IPS DF 6.9 (cell line): ENCODE measurements at regions not wholly inside any gene's neighbourhood (a gene's known extent, or its start where the extent isn't known, plus 50 kb on each side); places are given as distances from the start of the nearest gene placed in this dataset.

Source experiments
- DNase-seq: peaks from one replicate; pipeline ENCODE4 v3.0.0-alpha.2; 2013; ENCODE audit warnings: low read depth, low spot score
- H3K27ac ChIP-seq: one replicate; pipeline ENCODE4 v1.5.1; 2013; ENCODE audit warnings: low read length, control low read depth
- H3K27me3 ChIP-seq: 2 replicates; pipeline ENCODE4 v1.6.1; 2013; ENCODE audit warnings: mild to moderate bottlenecking, low read length; ENCODE audit not compliant: control insufficient read depth, insufficient read depth
- H3K36me3 ChIP-seq: 2 replicates; pipeline ENCODE4 v1.6.1; 2013; ENCODE audit warnings: low read length; ENCODE audit not compliant: control insufficient read depth, insufficient read depth
- H3K4me1 ChIP-seq: 2 replicates; pipeline ENCODE4 v1.6.1; 2013; ENCODE audit warnings: low read length; ENCODE audit not compliant: control insufficient read depth, insufficient read depth
- H3K4me3 ChIP-seq: 2 replicates; pipeline ENCODE4 v1.5.1; 2013; ENCODE audit warnings: mild to moderate bottlenecking, low read length
- H3K9me3 ChIP-seq: 2 replicates; pipeline ENCODE4 v1.6.1; 2013; ENCODE audit warnings: low read length, inconsistent platforms; ENCODE audit not compliant: control insufficient read depth, insufficient read depth
- WGBS: extraction: QIAGEN DNeasy Blood & Tissue Kit; methylation state at CpG from one replicate; pipeline ENCODE4 v1.1.7; 2013; ENCODE audit warnings: mixed read lengths, missing lambda C conversion rate; ENCODE audit not compliant: insufficient read length, insufficient coverage; 5-methylcytosine and 5-hydroxymethylcytosine counted together

- Histone ChIP-seq H3K9me3 (no peaks in the 10 kb centered on the region), H3K36me3 (no peaks in the 10 kb centered on the region), H3K4me1 (no peaks in the 10 kb centered on the region), H3K27ac (no peak overlapping the region), H3K27me3 (no peaks in the 10 kb centered on the region), H3K4me3 (no peak overlapping the region)
- DNase-seq = no peak
These were observed 467.4 kb downstream of the EPHA5 start for GRCh38 chr4:65202853-65203236.

- H3K27me3 ChIP-seq = no peaks in the 10 kb centered on the region
- no peaks in the 10 kb centered on the region for H3K4me1 ChIP-seq
- WGBS = no CpG with 5 or more reads among the region's 2 CpGs
- H3K4me3 ChIP-seq = no peak overlapping the region
- no peak for DNase-seq
- H3K9me3 ChIP-seq = no peaks in the 10 kb centered on the region
- H3K27ac ChIP-seq = no peak overlapping the region
- H3K36me3 ChIP-seq = no peaks in the 10 kb centered on the region
These were observed 468.0 kb downstream of the EPHA5 start for GRCh38 chr4:65202165-65202852.

- H3K36me3 ChIP-seq = no peaks in the 10 kb centered on the region
- H3K4me3 ChIP-seq = no peak overlapping the region
- H3K9me3 ChIP-seq = no peaks in the 10 kb centered on the region
- no peaks in the 10 kb centered on the region for H3K27me3 ChIP-seq
- DNase-seq = no peak
- WGBS = no CpG with 5 or more reads among the region's 5 CpGs
- H3K4me1 ChIP-seq = no peaks in the 10 kb centered on the region
- no peak overlapping the region for H3K27ac ChIP-seq
These were observed 474.6 kb downstream of the EPHA5 start for GRCh38 chr4:65195666-65196065.

GRCh38 chr4:65195002-65195401, 475.3 kb downstream of the EPHA5 start:
- no peak overlapping the region for H3K4me3 ChIP-seq
- WGBS = no CpG with 5 or more reads among the region's 2 CpGs
- no peak for DNase-seq
- H3K27me3 ChIP-seq = no peaks in the 10 kb centered on the region
- H3K4me1 ChIP-seq = no peaks in the 10 kb centered on the region
- no peak overlapping the region for H3K27ac ChIP-seq
- H3K36me3 ChIP-seq = no peaks in the 10 kb centered on the region
- H3K9me3 ChIP-seq = no peaks in the 10 kb centered on the region

- WGBS = no CpG with 5 or more reads among the region's 7 CpGs
- H3K27ac ChIP-seq = no peak overlapping the region
- no peak for DNase-seq
- no peaks in the 10 kb centered on the region for H3K9me3 ChIP-seq
- no peak overlapping the region for H3K4me3 ChIP-seq
- H3K4me1 ChIP-seq = no peaks in the 10 kb centered on the region
- H3K36me3 ChIP-seq = no peaks in the 10 kb centered on the region
- no peaks in the 10 kb centered on the region for H3K27me3 ChIP-seq
These were observed 476.3 kb downstream of the EPHA5 start for GRCh38 chr4:65193985-65194384.

GRCh38 chr4:65190780-65191179, 479.5 kb downstream of the EPHA5 start:
- Histone ChIP-seq H3K27ac (no peak overlapping the region), H3K27me3 (no peaks in the 10 kb centered on the region), H3K36me3 (no peaks in the 10 kb centered on the region), H3K9me3 (no peaks in the 10 kb centered on the region), H3K4me3 (no peak overlapping the region), H3K4me1 (no peaks in the 10 kb centered on the region)
- WGBS = no CpG with 5 or more reads among the region's 2 CpGs
- DNase-seq = no peak

GRCh38 chr4:65175585-65175984, 494.7 kb downstream of the EPHA5 start:
- Histone ChIP-seq H3K4me1 (no peaks in the 10 kb centered on the region), H3K4me3 (no peak overlapping the region), H3K27ac (no peak overlapping the region), H3K27me3 (no peaks in the 10 kb centered on the region), H3K9me3 (no peaks in the 10 kb centered on the region), H3K36me3 (no peaks in the 10 kb centered on the region)
- WGBS = 100% methylated on average over 2 of the region's 5 CpGs
- no peak for DNase-seq

GRCh38 chr4:65170768-65171514, 499.3 kb downstream of the EPHA5 start:
- WGBS = no CpG with 5 or more reads among the region's 6 CpGs
- H3K27ac ChIP-seq = no peak overlapping the region
- no peaks in the 10 kb centered on the region for H3K4me1 ChIP-seq
- no peaks in the 10 kb centered on the region for H3K36me3 ChIP-seq
- no peaks in the 10 kb centered on the region for H3K27me3 ChIP-seq
- no peak for DNase-seq
- no peak overlapping the region for H3K4me3 ChIP-seq
- no peaks in the 10 kb centered on the region for H3K9me3 ChIP-seq

GRCh38 chr4:65167719-65168118, 502.6 kb downstream of the EPHA5 start:
- no peak for DNase-seq
- no peak overlapping the region for H3K27ac ChIP-seq
- no peaks in the 10 kb centered on the region for H3K9me3 ChIP-seq
- no peaks in the 10 kb centered on the region for H3K27me3 ChIP-seq
- no peaks in the 10 kb centered on the region for H3K36me3 ChIP-seq
- no peaks in the 10 kb centered on the region for H3K4me1 ChIP-seq
- no CpG with 5 or more reads among the region's 3 CpGs for WGBS
- no peak overlapping the region for H3K4me3 ChIP-seq

GRCh38 chr4:65152205-65152604, 518.1 kb downstream of the EPHA5 start:
- no peak overlapping the region for H3K4me3 ChIP-seq
- no peaks in the 10 kb centered on the region for H3K36me3 ChIP-seq
- H3K4me1 ChIP-seq = no peaks in the 10 kb centered on the region
- H3K27ac ChIP-seq = no peak overlapping the region
- H3K27me3 ChIP-seq = no peaks in the 10 kb centered on the region
- DNase-seq = no peak
- no peaks in the 10 kb centered on the region for H3K9me3 ChIP-seq

- H3K27me3 ChIP-seq = no peaks in the 10 kb centered on the region
- H3K4me1 ChIP-seq = no peaks in the 10 kb centered on the region
- no peaks in the 10 kb centered on the region for H3K36me3 ChIP-seq
- H3K27ac ChIP-seq = no peak overlapping the region
- H3K9me3 ChIP-seq = no peaks in the 10 kb centered on the region
- no CpG with 5 or more reads among the region's 1 CpG for WGBS
- DNase-seq = no peak
- H3K4me3 ChIP-seq = no peak overlapping the region
These were observed 530.3 kb downstream of the EPHA5 start for GRCh38 chr4:65139998-65140397.
